ENCODE measurements at regions not wholly inside any gene's neighbourhood (a gene's known extent, or its start where the extent isn't known, plus 50 kb on each side); places are given as distances from the start of the nearest gene placed in this dataset.

DNA sequence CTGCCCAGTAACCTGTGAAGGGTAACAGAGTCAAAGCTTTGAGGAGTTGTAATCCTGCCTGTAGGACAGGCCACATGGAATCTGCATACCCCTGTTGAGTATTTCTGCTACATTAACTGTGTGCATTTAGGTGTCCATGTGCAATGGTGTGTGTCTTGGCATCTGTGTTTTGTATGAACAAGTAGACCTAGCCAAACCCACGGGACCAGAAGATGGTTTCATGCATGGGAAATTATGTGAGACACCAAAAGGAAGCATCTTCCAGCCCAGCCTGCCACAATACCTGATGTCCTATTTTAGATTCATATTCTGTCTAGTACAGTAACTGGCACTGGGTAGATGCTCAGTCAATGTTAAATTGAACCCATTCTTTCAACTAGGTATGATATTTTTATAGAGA lies 70.8 kb upstream of the KCND3 start:
- TF ChIP-seq, protein P1, sequence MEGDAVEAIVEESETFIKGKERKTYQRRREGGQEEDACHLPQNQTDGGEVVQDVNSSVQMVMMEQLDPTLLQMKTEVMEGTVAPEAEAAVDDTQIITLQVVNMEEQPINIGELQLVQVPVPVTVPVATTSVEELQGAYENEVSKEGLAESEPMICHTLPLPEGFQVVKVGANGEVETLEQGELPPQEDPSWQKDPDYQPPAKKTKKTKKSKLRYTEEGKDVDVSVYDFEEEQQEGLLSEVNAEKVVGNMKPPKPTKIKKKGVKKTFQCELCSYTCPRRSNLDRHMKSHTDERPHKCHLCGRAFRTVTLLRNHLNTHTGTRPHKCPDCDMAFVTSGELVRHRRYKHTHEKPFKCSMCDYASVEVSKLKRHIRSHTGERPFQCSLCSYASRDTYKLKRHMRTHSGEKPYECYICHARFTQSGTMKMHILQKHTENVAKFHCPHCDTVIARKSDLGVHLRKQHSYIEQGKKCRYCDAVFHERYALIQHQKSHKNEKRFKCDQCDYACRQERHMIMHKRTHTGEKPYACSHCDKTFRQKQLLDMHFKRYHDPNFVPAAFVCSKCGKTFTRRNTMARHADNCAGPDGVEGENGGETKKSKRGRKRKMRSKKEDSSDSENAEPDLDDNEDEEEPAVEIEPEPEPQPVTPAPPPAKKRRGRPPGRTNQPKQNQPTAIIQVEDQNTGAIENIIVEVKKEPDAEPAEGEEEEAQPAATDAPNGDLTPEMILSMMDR (IDR thresholded peaks at IDR 0.05), result no peak
- no peaks in the 10 kb centered on the region for H3K9me3 ChIP-seq
- no peak overlapping the region for H3K4me3 ChIP-seq
- intact Hi-C loops (cut with DNase I), result no loop called here
- no peaks in the 10 kb centered on the region for H3K36me3 ChIP-seq
- no peaks in the 10 kb centered on the region for H3K27me3 ChIP-seq
- H3K4me1 ChIP-seq, result no peaks in the 10 kb centered on the region
- H3K9ac ChIP-seq (ENCODE audit: low read depth in 2 of 2, low read length in 2 of 2), result no peak overlapping the region
- no peak for DNase-seq
- H3K27ac ChIP-seq, result no peak overlapping the region

- Histone ChIP-seq H3K9ac (ENCODE audit: low read depth in 2 of 2, low read length in 2 of 2) (no peak overlapping the region), H3K4me3 (no peak overlapping the region)
- intact Hi-C loops (cut with DNase I), result no loop called here
Measured at GRCh38 chr1:112061056-112061455, 71.6 kb upstream of the KCND3 start.

GRCh38 chr1:112061901-112062320 lies 72.4 kb upstream of the KCND3 start:
- no peaks in the 10 kb centered on the region for H3K4me1 ChIP-seq
- no peaks in the 10 kb centered on the region for H3K36me3 ChIP-seq
- no peak overlapping the region for H3K9ac ChIP-seq (ENCODE audit: low read depth in 2 of 2, low read length in 2 of 2)
- no peak overlapping the region for H3K4me3 ChIP-seq
- H3K27me3 ChIP-seq, result no peaks in the 10 kb centered on the region
- no peaks in the 10 kb centered on the region for H3K9me3 ChIP-seq
- no peak for DNase-seq
- TF ChIP-seq, protein P1 (IDR thresholded peaks at IDR 0.05), result no peak
- intact Hi-C loops (cut with DNase I), result no loop called here
- no peak overlapping the region for H3K27ac ChIP-seq

More at GRCh38 chr1:112061056-112061455, 71.6 kb upstream of the KCND3 start:
- Histone ChIP-seq H3K27ac (no peak overlapping the region), H3K4me1 (no peaks in the 10 kb centered on the region), H3K9me3 (no peaks in the 10 kb centered on the region), H3K36me3 (no peaks in the 10 kb centered on the region), H3K27me3 (no peaks in the 10 kb centered on the region)
- no peak for DNase-seq
- TF ChIP-seq, protein P1 (IDR thresholded peaks at IDR 0.05), result no peak

DNA sequence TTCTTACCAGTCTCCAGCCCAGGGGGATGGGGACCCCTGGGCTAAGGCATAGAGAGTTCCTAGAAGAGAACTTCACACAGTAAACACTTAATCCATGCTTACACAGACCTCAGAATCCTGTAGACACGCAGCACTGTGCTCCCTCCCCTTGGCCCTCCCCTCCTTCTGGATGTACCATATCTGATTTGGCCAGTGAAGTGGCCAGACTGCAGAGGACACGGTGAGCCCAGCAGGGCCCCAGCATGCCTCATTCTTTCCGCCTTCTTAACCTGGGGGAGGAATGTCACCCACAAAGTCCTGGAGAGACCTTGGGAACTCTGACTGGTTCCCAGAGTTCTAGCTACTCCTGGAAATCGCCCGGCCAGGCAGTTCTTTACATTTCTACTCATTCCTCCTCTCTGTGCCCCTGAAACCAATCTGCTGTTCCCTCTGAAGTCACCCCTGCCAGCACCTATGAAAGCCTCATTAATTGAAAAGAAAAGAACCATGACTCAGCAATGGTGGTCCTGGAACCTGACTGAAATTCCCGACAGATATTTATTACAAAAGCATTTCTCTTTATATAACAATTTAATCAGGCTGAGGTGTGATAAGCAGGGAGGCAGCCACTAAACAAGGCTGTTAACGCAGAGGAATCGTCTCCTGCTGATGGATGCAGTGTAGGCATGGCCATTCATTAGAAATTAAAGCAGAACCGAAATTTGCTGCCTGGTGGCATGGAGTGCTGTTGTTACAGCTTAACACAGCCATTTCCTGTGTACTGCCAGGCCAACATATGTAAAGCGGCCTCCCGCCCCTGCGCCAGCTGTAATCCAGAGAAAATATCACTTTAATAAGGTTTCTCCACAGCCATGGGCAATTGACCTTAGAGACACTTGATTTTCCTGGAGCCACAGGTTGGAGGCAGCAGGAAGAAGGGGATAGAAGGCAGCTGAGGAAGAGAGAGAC lies 74.6 kb upstream of the KCND3 start:
- DNase-seq, result no peak
- TF ChIP-seq, protein P1 (IDR thresholded peaks at IDR 0.05), result no peak
- H3K4me3 ChIP-seq, result no peak overlapping the region

GRCh38 chr1:112067989-112068388 lies 78.5 kb upstream of the KCND3 start:
- H3K9ac ChIP-seq (ENCODE audit: low read depth in 2 of 2, low read length in 2 of 2), result no peak overlapping the region
- H3K27ac ChIP-seq, result no peak overlapping the region
- intact Hi-C loops (cut with DNase I), result no loop called here
- H3K9me3 ChIP-seq, result no peaks in the 10 kb centered on the region
- H3K4me1 ChIP-seq, result no peaks in the 10 kb centered on the region
- no peaks in the 10 kb centered on the region for H3K27me3 ChIP-seq
- DNase-seq, result no peak
- no peaks in the 10 kb centered on the region for H3K36me3 ChIP-seq
- TF ChIP-seq, protein P1 (IDR thresholded peaks at IDR 0.05), result no peak
- H3K4me3 ChIP-seq, result no peak overlapping the region

More for the DNA sequence above, 74.6 kb upstream of the KCND3 start:
- Histone ChIP-seq H3K36me3 (no peaks in the 10 kb centered on the region), H3K27me3 (no peaks in the 10 kb centered on the region), H3K27ac (no peak overlapping the region), H3K9ac (ENCODE audit: low read depth in 2 of 2, low read length in 2 of 2) (no peak overlapping the region), H3K9me3 (no peaks in the 10 kb centered on the region), H3K4me1 (no peaks in the 10 kb centered on the region)
- intact Hi-C loops (cut with DNase I), result no loop called here
